ENCODE measurements at regions not wholly inside any gene's neighbourhood (a gene's known extent, or its start where the extent isn't known, plus 50 kb on each side); places are given as distances from the start of the nearest gene placed in this dataset.

GRCh38 chr15:38647683-38648082, 83.1 kb upstream of the RASGRP1 start:
- no peak for DNase-seq (ENCODE audit: low read depth, low spot score)

GRCh38 chr15:38648121-38648843, 83.7 kb upstream of the RASGRP1 start:
- DNase-seq (ENCODE audit: low read depth, low spot score) = no peak

DNA sequence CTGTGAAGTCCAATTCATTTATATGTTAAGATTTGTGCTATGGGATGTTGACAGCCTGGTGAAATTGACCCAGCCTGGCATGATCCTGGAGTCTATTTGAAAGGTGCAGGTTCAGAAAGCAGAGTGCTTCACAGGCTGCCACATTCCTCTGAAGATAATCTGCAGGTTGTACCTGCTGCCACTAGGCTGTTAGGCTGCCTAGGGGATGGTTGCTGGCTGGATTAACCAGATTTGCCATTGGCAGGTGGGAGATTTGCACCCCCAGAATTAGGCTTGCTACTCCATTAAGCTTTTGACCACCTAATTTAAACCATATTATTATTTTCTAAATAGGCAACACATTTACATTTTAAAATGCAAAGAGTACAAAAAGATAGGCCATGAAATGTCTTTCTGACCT, 85.8 kb upstream of the RASGRP1 start:
- DNase-seq (ENCODE audit: low read depth, low spot score) = no peak

DNA sequence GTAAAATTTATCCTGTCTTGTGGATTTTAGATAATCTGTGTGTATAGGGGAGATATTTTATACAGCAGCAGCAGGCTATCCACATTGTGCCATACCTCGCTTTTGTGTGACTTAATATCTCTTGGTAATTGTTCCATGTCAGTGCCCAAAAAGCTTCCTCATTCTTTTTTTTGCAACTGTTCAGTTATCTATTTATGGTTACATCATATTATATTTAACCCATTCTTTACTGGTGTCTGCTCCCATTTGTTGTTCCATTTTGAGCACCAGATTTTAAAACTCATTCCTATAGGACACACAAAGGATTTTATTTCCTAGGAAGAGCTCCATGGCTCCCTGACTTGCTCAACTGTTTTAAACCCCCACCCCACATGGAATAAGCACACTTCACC, 86.3 kb upstream of the RASGRP1 start:
- DNase-seq (ENCODE audit: low read depth, low spot score) = no peak

DNA sequence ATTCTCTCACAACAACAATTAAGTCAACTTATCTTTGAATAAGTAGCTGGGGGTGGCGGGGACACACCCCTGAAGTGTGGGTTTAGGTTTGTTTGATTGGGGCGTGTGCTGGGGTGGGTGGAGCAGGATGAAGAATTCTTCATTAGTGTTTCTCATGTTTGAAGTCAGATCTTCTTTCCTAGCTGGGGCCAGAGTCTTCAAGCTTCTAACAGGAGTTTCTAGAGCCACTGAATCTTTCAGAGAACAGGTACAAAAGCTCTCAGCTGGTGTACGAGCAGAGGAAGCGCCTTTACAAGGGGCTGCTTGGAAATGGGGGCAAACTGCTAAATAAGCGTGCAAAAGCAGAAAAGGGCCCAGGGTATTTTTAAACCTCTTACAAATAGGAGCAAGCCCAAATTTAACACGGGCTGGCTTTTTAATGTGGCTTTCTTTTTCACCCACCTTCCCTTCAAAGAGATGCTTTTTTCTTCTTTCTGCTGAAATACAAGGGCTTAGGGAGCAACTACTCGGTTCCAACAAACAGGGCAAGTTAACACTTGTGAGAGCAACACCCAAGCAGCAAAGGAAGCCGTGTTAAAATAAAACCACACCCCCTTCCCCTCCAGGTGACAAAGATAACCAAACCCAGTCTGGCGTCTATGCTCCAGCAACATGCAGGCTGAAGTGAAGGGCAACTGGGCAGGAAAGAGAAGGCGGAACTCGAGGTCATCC, 86.9 kb upstream of the RASGRP1 start:
- no peak for DNase-seq (ENCODE audit: low read depth, low spot score)

GRCh38 chr15:38652183-38652794, 87.7 kb upstream of the RASGRP1 start:
- DNase-seq (ENCODE audit: low read depth, low spot score) = no peak

GRCh38 chr15:38652998-38653397, 88.4 kb upstream of the RASGRP1 start:
- DNase-seq (ENCODE audit: low read depth, low spot score) = no peak

DNA sequence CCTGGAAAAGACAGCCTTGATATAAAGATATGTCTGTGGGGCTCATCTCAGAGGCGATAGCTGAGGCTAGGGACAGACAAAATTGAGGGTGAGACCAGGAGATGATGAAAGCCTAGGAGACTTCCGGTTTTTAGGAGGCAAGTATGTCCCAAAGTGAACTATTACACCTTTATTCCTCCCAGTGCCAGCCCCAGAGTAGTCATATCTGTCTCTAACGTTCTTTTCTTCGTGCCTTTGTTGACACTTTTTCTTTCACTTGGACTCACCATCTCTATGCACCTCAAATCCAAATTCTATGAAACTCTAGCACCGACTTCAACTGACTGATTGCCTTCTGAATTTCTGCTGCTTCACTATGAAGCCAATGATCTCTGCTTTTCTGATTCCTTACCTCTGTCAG, 93.8 kb upstream of the RASGRP1 start:
- no peak for DNase-seq (ENCODE audit: low read depth, low spot score)

DNA sequence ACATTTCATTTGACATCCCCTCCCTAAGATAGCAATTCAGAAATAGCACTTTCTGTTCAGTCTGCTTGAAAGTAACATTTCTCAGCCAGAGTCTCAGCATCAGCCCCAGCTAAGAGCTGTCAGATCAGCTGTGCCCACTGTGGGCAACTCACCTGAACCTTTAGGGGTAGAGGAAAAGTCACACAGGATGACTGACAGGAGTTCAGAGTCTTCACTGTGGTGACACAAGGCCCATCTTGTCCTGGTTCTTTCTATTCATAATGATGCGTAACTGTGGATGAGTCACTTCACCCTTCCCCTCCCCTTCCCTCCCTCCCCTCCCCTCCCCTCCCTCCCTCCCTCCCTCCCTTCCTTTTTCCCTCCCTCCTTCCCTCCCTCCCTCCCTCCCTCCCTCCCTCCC, 96.1 kb upstream of the RASGRP1 start:
- DNase-seq (ENCODE audit: low read depth, low spot score) = no peak

DNA sequence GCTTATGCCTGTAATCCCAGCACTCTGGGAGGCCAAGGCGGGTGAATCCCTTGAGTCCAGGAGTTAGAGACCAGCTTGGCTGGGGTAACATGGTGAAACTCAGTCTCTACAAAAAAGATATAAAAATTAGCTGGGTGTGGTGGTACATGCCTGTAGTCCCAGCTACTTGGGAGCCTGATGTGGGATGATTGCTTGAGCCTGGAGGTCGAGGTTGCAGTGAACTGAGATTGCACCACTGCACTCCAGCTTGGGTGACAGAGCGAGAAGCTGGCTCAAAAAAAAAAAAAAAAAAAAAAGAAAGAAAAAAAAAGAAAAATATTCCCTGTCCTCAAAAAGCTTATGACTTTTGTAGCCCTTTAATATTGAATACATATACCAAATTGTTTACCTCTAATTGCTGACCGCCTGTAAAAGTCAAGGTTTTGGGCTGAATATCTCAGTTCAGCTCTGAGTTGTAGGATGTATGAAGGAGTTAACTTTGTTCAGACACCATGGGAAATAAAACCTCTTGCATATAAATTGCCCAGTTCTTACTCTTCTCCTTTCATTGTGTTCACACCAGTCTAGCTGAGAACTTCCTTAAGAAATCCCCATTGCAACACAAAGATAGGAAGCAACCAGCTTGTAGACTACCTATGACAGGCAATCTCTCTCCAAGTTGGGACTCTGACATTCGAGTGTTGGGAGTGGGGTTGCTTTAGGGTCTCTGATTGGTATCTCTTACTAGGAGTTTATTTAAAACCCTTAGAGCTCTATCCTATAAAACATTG, 97.6 kb upstream of the RASGRP1 start:
- DNase-seq (ENCODE audit: low read depth, low spot score) = no peak

DNA sequence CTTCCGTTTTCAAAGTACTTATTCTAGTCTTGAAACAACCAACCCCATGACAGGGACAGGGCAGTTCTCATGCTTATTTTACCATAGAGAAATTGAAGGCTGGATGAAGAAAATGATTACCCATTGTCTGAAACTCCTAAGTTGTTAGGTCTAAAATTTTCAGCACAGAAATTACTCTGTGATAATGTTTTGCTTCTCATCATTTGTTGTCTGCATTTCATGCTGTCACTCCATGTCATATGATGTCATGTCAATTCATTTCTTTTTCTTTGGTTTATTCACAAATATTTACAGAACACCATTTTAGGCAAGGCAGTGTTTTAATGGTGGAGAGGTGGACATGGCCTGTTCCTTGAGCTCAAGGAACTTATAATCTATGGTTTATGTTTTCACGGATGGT, 98.2 kb upstream of the RASGRP1 start:
- no peak for DNase-seq (ENCODE audit: low read depth, low spot score)

GRCh38 chr15:38665586-38666305, 101.1 kb upstream of the RASGRP1 start:
- DNase-seq (ENCODE audit: low read depth, low spot score) = no peak

DNA sequence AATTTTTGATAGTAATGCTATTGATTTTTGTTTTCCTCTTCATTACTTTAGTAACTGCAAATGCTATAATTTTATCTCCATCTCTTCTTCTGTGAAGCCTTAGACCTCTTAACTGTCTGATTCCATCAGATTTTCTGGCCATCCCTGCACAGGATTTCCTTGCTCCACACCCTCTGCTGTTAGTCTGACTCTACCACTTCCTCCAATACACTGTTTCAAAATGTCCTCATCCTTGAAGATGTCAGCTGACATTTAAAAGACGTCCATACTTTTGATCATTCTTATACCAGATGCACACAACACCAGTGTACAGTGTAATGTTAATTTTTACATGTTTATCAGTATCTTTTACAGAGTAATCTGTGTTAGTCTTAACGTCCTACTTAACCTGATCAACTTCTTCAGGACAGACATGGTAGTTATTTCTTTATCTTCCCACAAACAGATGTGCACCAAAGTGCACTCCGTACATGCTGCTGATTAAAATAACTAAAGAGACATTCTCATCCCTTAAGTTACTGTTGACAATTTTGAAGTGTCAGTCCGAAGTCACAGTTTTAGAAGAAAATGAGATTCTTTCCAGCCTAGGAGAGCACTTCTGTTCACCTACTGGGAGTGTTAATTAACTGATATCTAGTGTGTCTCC, 102.4 kb upstream of the RASGRP1 start:
- DNase-seq (ENCODE audit: low read depth, low spot score) = no peak

DNA sequence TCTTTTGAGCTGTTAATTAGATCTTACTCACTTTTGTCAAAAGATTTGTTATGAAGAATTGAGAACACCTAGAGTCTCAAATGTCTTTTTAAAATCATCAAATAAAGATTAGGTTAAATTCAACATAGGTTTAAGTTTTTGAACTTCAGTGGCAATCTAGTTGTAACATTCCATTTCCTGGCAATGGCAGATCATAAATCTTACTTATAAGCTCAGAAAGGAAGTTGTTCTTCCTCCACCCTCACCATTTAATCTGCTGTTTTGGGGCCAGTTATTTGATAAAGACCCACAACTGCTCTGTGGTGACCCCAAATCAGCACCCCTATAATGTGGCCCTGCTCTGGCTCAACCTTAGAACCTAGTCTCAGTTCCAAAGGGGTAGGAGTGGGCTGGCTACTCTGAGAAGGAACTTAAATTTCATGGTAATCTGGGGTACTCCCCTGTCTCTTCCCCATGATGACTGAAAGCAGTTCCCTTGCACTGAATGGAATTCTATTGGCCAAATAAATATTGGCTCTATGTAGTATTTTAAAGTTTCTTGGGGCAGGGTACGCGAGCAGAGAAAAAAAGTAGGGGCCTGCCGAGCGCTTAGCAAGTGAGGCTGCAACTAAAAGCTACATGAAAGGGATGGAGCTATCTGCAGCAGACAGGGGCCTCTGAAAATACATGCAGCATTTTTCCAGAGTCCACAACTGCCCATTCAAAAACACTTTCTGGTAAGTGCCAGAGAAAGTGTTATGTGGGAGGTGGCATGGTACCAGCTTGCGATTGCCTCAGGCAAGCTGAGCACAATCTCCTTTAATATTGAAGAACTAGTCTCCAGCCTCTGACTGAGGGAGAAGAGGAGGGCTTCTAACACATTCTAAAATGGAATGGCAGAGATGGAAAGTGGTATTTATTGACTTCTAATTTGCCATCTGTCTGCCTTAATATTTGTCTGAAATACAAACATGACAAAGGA, 103.6 kb upstream of the RASGRP1 start:
- no peak for DNase-seq (ENCODE audit: low read depth, low spot score)

- DNase-seq (ENCODE audit: low read depth, low spot score) = no peak
Measured at GRCh38 chr15:38668898-38669391, 104.3 kb upstream of the RASGRP1 start.

GRCh38 chr15:38670128-38671005, 105.8 kb upstream of the RASGRP1 start:
- DNase-seq (ENCODE audit: low read depth, low spot score) = no peak

- no peak for DNase-seq (ENCODE audit: low read depth, low spot score)
Measured at GRCh38 chr15:38671006-38671387, 106.4 kb upstream of the RASGRP1 start.

DNA sequence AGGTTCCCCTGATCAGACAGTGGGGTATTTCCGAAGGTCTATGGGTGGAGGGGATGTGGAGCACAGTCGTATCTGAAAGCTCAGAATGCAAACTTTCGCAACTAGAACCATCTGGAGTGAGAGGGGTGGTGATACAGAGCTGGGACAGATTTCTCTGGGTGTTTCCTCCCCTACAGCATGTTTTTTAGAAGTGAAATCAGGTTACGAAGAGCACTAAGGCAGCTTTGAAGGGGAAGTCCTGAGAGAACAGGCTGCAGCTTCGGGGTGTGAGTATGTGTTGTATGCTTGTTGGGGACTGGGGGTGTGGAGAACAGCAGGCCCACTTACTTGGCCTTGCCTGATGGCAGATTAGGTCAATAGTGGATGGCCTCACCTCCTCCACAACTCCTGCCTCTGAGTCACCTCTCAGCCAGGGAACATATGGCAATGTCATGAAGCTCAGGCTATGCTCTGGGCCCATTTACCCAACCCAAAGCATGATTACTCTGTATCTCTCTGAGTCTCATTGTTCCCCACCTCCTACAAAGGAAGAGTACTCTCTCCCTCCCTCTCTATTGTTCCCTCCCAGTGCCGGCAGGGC, 107.2 kb upstream of the RASGRP1 start:
- DNase-seq (ENCODE audit: low read depth, low spot score) = no peak

All from activated naive CD8-positive, alpha-beta T cell treated with anti-CD3 and anti-CD28 coated beads, Interleukin-2, amount 50 U/mL, for 16 hours (primary cell).